ENCODE measurements at regions not wholly inside any gene's neighbourhood (a gene's known extent, or its start where the extent isn't known, plus 50 kb on each side); places are given as distances from the start of the nearest gene placed in this dataset.

GRCh38 chr2:144621266-144621665, 101.3 kb upstream of the ZEB2 start:
- intact Hi-C loops (cut with micrococcal nuclease), result no loop called here
- TF ChIP-seq POLR2A (IDR thresholded peaks at IDR 0.05; ENCODE audit: borderline replicate concordance, extremely low read depth, insufficient read depth, insufficient read length), result no peak
- H3K4me1 ChIP-seq (ENCODE audit: control insufficient read depth in 1 of 2, insufficient read depth in 2 of 2, low read length in 2 of 2), result no peaks in the 10 kb centered on the region
- ChIA-PET POLR2A (no interaction called here), CTCF (no interaction called here), RAD21 (ENCODE audit: low non-redundant PET in 1 of 2, low total read pairs in 2 of 2, uncharacterized antibody in 2 of 2, unreplicated experiment in 2 of 2) (no interaction called here)
- H3K79me2 ChIP-seq (ENCODE audit: insufficient read depth, low read length), result no peaks in the 10 kb centered on the region
- H3K9me2 ChIP-seq (ENCODE audit: insufficient read depth), result no peaks in the 10 kb centered on the region
- no peaks in the 10 kb centered on the region for H3K36me3 ChIP-seq (ENCODE audit: control insufficient read depth in 1 of 2, insufficient read depth in 2 of 2, low read length in 2 of 2)
- no peaks in the 10 kb centered on the region for H4K20me1 ChIP-seq (ENCODE audit: insufficient read depth)
- no peak overlapping the region for H2AFZ ChIP-seq (ENCODE audit: low read depth, low read length, poor library complexity, severe bottlenecking)
- no peak overlapping the region for H3K4me2 ChIP-seq (ENCODE audit: low read length)
- no peak overlapping the region for H3K27ac ChIP-seq (ENCODE audit: low read depth, low read length)
- ATAC-seq, result no peak
- no TSS peak for BruUV-seq (replicated peaks)
- no peak for DNase-seq (ENCODE audit: low read depth, low spot score)
- no peak overlapping the region for H3K9ac ChIP-seq (ENCODE audit: low read length)
- no peak overlapping the region for H3K4me3 ChIP-seq (replicated peaks in 1 of 2; ENCODE audit: low read depth in 1 of 2, low read length in 2 of 2)
- H3K9me3 ChIP-seq (ENCODE audit: control insufficient read depth in 1 of 2, insufficient read depth in 1 of 2, low read depth in 1 of 2, low read length in 2 of 2), result no peaks in the 10 kb centered on the region
- H3K27me3 ChIP-seq (ENCODE audit: insufficient read depth, low read length), result no peaks in the 10 kb centered on the region

- Histone ChIP-seq H3K27ac (ENCODE audit: low read depth, low read length) (no peak overlapping the region), H3K4me2 (ENCODE audit: low read length) (no peak overlapping the region), H3K4me1 (ENCODE audit: control insufficient read depth in 1 of 2, insufficient read depth in 2 of 2, low read length in 2 of 2) (no peaks in the 10 kb centered on the region), H3K4me3 (replicated peaks in 1 of 2; ENCODE audit: low read depth in 1 of 2, low read length in 2 of 2) (no peak overlapping the region), H3K9me2 (ENCODE audit: insufficient read depth) (no peaks in the 10 kb centered on the region), H3K36me3 (ENCODE audit: control insufficient read depth in 1 of 2, insufficient read depth in 2 of 2, low read length in 2 of 2) (no peaks in the 10 kb centered on the region), H3K9me3 (ENCODE audit: control insufficient read depth in 1 of 2, insufficient read depth in 1 of 2, low read depth in 1 of 2, low read length in 2 of 2) (no peaks in the 10 kb centered on the region), H2AFZ (ENCODE audit: low read depth, low read length, poor library complexity, severe bottlenecking) (no peak overlapping the region), H3K9ac (ENCODE audit: low read length) (no peak overlapping the region), H4K20me1 (ENCODE audit: insufficient read depth) (no peaks in the 10 kb centered on the region), H3K79me2 (ENCODE audit: insufficient read depth, low read length) (no peaks in the 10 kb centered on the region), H3K27me3 (ENCODE audit: insufficient read depth, low read length) (no peaks in the 10 kb centered on the region)
- POLR2A ChIA-PET, result no interaction called here
- DNase-seq (ENCODE audit: low read depth, low spot score), result no peak
- ATAC-seq, result no peak
- intact Hi-C loops (cut with micrococcal nuclease), result no loop called here
- RAD21 ChIA-PET (ENCODE audit: low non-redundant PET in 1 of 2, low total read pairs in 2 of 2, uncharacterized antibody in 2 of 2, unreplicated experiment in 2 of 2), result no interaction called here
- BruUV-seq (replicated peaks), result no TSS peak
- CTCF ChIA-PET, result no interaction called here
- no peak for TF ChIP-seq CTCF (IDR thresholded peaks at IDR 0.05 in 2 of 3, conservative IDR thresholded peaks at IDR 0.05 in 1 of 3; ENCODE audit: borderline replicate concordance in 1 of 3, insufficient read depth in 1 of 3, low read depth in 2 of 3, low read length in 2 of 3)
- TF ChIP-seq TCF7L2 (IDR thresholded peaks at IDR 0.05; ENCODE audit: borderline replicate concordance, extremely low read depth, insufficient read depth, insufficient read length), result no peak
- TF ChIP-seq SRF (IDR thresholded peaks at IDR 0.05; ENCODE audit: low read depth), result no peak
- no peak for TF ChIP-seq ELF1 (IDR thresholded peaks at IDR 0.05; ENCODE audit: borderline replicate concordance, low read depth)
- TF ChIP-seq REST (IDR thresholded peaks at IDR 0.05; ENCODE audit: low read depth), result no peak
- no peak for TF ChIP-seq FOSL1 (IDR thresholded peaks at IDR 0.05; ENCODE audit: low read depth)
- TF ChIP-seq EGR1 (IDR thresholded peaks at IDR 0.05; ENCODE audit: low read depth), result no peak
- TF ChIP-seq POLR2A (IDR thresholded peaks at IDR 0.05; ENCODE audit: borderline replicate concordance, extremely low read depth, insufficient read depth, insufficient read length), result no peak
- TF ChIP-seq EZH2 (IDR thresholded peaks at IDR 0.05), result no peak
- no peak for TF ChIP-seq SIN3A (IDR thresholded peaks at IDR 0.05; ENCODE audit: low read depth)
- no peak for TF ChIP-seq ZFX (IDR thresholded peaks at IDR 0.05)
- no peak for TF ChIP-seq ZBTB33 (IDR thresholded peaks at IDR 0.05; ENCODE audit: extremely low read depth, insufficient replicate concordance, low read length)
- no peak for TF ChIP-seq CBX3 (IDR thresholded peaks at IDR 0.05; ENCODE audit: low read depth)
- TF ChIP-seq POLR2AphosphoS5 (IDR thresholded peaks at IDR 0.05; ENCODE audit: low read depth, low read length), result no peak
- no peak for TF ChIP-seq SP1 (IDR thresholded peaks at IDR 0.05; ENCODE audit: low read depth)
Measured at GRCh38 chr2:144619760-144620159, 99.8 kb upstream of the ZEB2 start.
